GM23338 (cell line): ENCODE measurements at regions not wholly inside any gene's neighbourhood (a gene's known extent, or its start where the extent isn't known, plus 50 kb on each side); places are given as distances from the start of the nearest gene placed in this dataset.

Experiments used
- CREB1 ChIP-seq: fragments of 250-450 bp; sonication (Bioruptor Pico); IDR thresholded peaks from 2 replicates; pipeline ENCODE4 v1.5.0; 2020; ENCODE audit warnings: low read depth, mild to moderate bottlenecking, moderate library complexity
- CTCF ChIP-seq, 2 experiments: fragments of 200-600 bp in 1 of 2; sonication (generic) in 1 of 2; conservative IDR thresholded peaks; 2 replicates each; pipeline versions ENCODE4 v1.5.1 to v1.6.1; 2016 to 2017; ENCODE audit warnings: antibody characterized with exemption in 2 of 2, low read depth in 2 of 2, mild to moderate bottlenecking in 2 of 2, moderate library complexity in 1 of 2
- EZH2 ChIP-seq: fragments of 200-600 bp; sonication (generic); IDR thresholded peaks from one replicate; pipeline ENCODE4 v1.8.0; 2017; ENCODE audit warnings: antibody characterized with exemption, mild to moderate bottlenecking, low read depth; ENCODE audit not compliant: unreplicated experiment
- EZH2phosphoT487 ChIP-seq: fragments of 200-600 bp; sonication (generic); IDR thresholded peaks from one replicate; pipeline ENCODE4 v1.8.1; 2018; ENCODE audit warnings: antibody characterized with exemption; ENCODE audit not compliant: unreplicated experiment
- POLR2AphosphoS5 ChIP-seq: IDR thresholded peaks from 2 replicates; pipeline ENCODE4 v1.6.1; 2016; ENCODE audit warnings: antibody characterized with exemption, low read depth
- ZNF462 ChIP-seq: fragments of 250-450 bp; sonication (Bioruptor Pico); IDR thresholded peaks from 2 replicates; pipeline ENCODE4 v1.5.0; 2020; ENCODE audit warnings: mild to moderate bottlenecking, moderate library complexity
- TF ChIP-seq, protein P1 (sequence below): IDR thresholded peaks from one replicate; pipeline ENCODE4 v1.6.1; 2018; ENCODE audit warnings: antibody characterized with exemption; ENCODE audit not compliant: unreplicated experiment

- TF ChIP-seq CTCF (conservative IDR thresholded peaks at IDR 0.05; ENCODE audit: low read depth in 2 of 2): no peak
- TF ChIP-seq POLR2AphosphoS5: no peak
- TF ChIP-seq EZH2: no peak
- no peak for TF ChIP-seq EZH2phosphoT487
- no peak for TF ChIP-seq ZNF462
- no peak for TF ChIP-seq CREB1 (CRISPR knock-in tag)
- TF ChIP-seq, protein P1, sequence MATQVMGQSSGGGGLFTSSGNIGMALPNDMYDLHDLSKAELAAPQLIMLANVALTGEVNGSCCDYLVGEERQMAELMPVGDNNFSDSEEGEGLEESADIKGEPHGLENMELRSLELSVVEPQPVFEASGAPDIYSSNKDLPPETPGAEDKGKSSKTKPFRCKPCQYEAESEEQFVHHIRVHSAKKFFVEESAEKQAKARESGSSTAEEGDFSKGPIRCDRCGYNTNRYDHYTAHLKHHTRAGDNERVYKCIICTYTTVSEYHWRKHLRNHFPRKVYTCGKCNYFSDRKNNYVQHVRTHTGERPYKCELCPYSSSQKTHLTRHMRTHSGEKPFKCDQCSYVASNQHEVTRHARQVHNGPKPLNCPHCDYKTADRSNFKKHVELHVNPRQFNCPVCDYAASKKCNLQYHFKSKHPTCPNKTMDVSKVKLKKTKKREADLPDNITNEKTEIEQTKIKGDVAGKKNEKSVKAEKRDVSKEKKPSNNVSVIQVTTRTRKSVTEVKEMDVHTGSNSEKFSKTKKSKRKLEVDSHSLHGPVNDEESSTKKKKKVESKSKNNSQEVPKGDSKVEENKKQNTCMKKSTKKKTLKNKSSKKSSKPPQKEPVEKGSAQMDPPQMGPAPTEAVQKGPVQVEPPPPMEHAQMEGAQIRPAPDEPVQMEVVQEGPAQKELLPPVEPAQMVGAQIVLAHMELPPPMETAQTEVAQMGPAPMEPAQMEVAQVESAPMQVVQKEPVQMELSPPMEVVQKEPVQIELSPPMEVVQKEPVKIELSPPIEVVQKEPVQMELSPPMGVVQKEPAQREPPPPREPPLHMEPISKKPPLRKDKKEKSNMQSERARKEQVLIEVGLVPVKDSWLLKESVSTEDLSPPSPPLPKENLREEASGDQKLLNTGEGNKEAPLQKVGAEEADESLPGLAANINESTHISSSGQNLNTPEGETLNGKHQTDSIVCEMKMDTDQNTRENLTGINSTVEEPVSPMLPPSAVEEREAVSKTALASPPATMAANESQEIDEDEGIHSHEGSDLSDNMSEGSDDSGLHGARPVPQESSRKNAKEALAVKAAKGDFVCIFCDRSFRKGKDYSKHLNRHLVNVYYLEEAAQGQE: no peak
These were observed 65.9 kb upstream of the WIPF1 start for GRCh38 chr2:174663550-174663949.
